ENCODE measurements at regions not wholly inside any gene's neighbourhood (a gene's known extent, or its start where the extent isn't known, plus 50 kb on each side); places are given as distances from the start of the nearest gene placed in this dataset.

GRCh38 chr11:87465716-87466115 lies 428.0 kb downstream of the TMEM135 start:
- H3K27me3 ChIP-seq (ENCODE audit: insufficient read depth, low read length), result peaks cover 18% of the 10 kb centered on the region
- intact Hi-C loops (cut with micrococcal nuclease), result no loop called here
- no peaks in the 10 kb centered on the region for H3K9me3 ChIP-seq (ENCODE audit: control insufficient read depth in 1 of 2, insufficient read depth in 1 of 2, low read depth in 1 of 2, low read length in 2 of 2)
- no peak overlapping the region for H3K9ac ChIP-seq (ENCODE audit: low read length)
- H3K27ac ChIP-seq (ENCODE audit: low read depth, low read length), result no peak overlapping the region
- H3K4me3 ChIP-seq (replicated peaks in 1 of 2; ENCODE audit: low read depth in 1 of 2, low read length in 2 of 2), result no peak overlapping the region
- no peaks in the 10 kb centered on the region for H3K36me3 ChIP-seq (ENCODE audit: control insufficient read depth in 1 of 2, insufficient read depth in 2 of 2, low read length in 2 of 2)
- no peak for DNase-seq (ENCODE audit: low read depth, low spot score)
- H4K20me1 ChIP-seq (ENCODE audit: insufficient read depth), result no peaks in the 10 kb centered on the region
- no peak for ATAC-seq
- POLR2A ChIA-PET, result no interaction called here
- TF ChIP-seq ZBTB33 (IDR thresholded peaks at IDR 0.05; ENCODE audit: extremely low read depth, insufficient replicate concordance, low read length), result no peak
- no peak for TF ChIP-seq TCF7L2 (IDR thresholded peaks at IDR 0.05; ENCODE audit: borderline replicate concordance, extremely low read depth, insufficient read depth, insufficient read length)
- TF ChIP-seq YY1 (IDR thresholded peaks at IDR 0.05; ENCODE audit: extremely low read depth, insufficient replicate concordance, low read depth, low read length), result no peak
- TF ChIP-seq, protein P1, sequence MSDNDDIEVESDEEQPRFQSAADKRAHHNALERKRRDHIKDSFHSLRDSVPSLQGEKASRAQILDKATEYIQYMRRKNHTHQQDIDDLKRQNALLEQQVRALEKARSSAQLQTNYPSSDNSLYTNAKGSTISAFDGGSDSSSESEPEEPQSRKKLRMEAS (IDR thresholded peaks at IDR 0.05), result no peak
- no peak for TF ChIP-seq EZH2phosphoT487 (IDR thresholded peaks at IDR 0.05; ENCODE audit: borderline replicate concordance)
- no peaks in the 10 kb centered on the region for H3K4me1 ChIP-seq (ENCODE audit: control insufficient read depth in 1 of 2, insufficient read depth in 2 of 2, low read length in 2 of 2)
- H2AFZ ChIP-seq (ENCODE audit: low read depth, low read length, poor library complexity, severe bottlenecking), result no peak overlapping the region
- H3K9me2 ChIP-seq (ENCODE audit: insufficient read depth), result no peaks in the 10 kb centered on the region
- CTCF ChIA-PET, result no interaction called here
- no peaks in the 10 kb centered on the region for H3K79me2 ChIP-seq (ENCODE audit: insufficient read depth, low read length)
- BruUV-seq (replicated peaks), result no TSS peak
- RAD21 ChIA-PET (ENCODE audit: low non-redundant PET in 1 of 2, low total read pairs in 2 of 2, uncharacterized antibody in 2 of 2, unreplicated experiment in 2 of 2), result no interaction called here
- no peak overlapping the region for H3K4me2 ChIP-seq (ENCODE audit: low read length)

DNA sequence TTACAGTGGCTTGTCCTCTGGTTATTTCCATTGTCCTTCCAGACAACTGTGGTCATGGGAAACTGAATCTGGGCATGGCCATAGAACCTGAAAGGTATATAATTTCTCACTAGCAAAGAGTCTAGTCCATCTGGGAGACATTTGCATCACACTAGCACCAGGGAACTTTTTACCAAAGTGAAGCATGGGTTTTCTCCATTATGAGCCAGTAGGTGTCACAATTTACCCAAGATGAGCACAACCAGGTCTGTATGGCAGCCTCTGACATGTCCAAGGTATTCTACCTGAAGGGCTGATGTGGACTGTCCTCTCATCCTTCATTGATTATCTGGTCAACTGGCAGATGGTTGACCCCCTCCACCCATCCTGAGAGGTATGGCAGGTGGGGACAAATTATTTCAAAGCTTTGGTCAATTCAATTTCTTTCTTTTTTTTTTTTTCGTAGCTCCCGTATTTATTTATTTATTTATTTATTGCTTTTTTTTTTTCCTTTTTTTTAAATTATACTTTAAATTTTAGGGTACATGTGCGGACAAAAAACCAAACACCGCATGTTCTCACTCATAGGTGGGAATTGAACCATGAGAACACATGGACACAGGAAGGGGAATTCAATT lies 425.9 kb downstream of the TMEM135 start:
- H3K4me3 ChIP-seq (replicated peaks in 1 of 2; ENCODE audit: low read depth in 1 of 2, low read length in 2 of 2), result no peak overlapping the region
- H3K9me2 ChIP-seq (ENCODE audit: insufficient read depth), result no peaks in the 10 kb centered on the region
- H3K9ac ChIP-seq (ENCODE audit: low read length), result no peak overlapping the region
- peaks cover 24% of the 10 kb centered on the region for H3K27me3 ChIP-seq (ENCODE audit: insufficient read depth, low read length)
- no peak overlapping the region for H3K27ac ChIP-seq (ENCODE audit: low read depth, low read length)
- no peak overlapping the region for H3K4me2 ChIP-seq (ENCODE audit: low read length)
- TF ChIP-seq ELF1 (IDR thresholded peaks at IDR 0.05; ENCODE audit: borderline replicate concordance, low read depth) (no peak), RAD21 (IDR thresholded peaks at IDR 0.05; ENCODE audit: low read depth) (peak; percentile 71), CTCF (IDR thresholded peaks at IDR 0.05 in 2 of 3, conservative IDR thresholded peaks at IDR 0.05 in 1 of 3; ENCODE audit: borderline replicate concordance in 1 of 3, insufficient read depth in 1 of 3, low read depth in 2 of 3, low read length in 2 of 3) (peak; percentile 27 to 65 (median 43); a peak in 5 of 6 replicates)
- H3K79me2 ChIP-seq (ENCODE audit: insufficient read depth, low read length), result no peaks in the 10 kb centered on the region
- no peaks in the 10 kb centered on the region for H3K4me1 ChIP-seq (ENCODE audit: control insufficient read depth in 1 of 2, insufficient read depth in 2 of 2, low read length in 2 of 2)
- peak; percentile 42 for DNase-seq (ENCODE audit: low read depth, low spot score)
- no peaks in the 10 kb centered on the region for H4K20me1 ChIP-seq (ENCODE audit: insufficient read depth)
- POLR2A ChIA-PET, result no interaction called here
- no peaks in the 10 kb centered on the region for H3K36me3 ChIP-seq (ENCODE audit: control insufficient read depth in 1 of 2, insufficient read depth in 2 of 2, low read length in 2 of 2)
- CTCF ChIA-PET, result interaction anchor here (0.9 kb wide), 2 partner anchors 42 to 259 kb away, joined by 3 read pairs; no protein-coding TSS in a partner anchor
- H2AFZ ChIP-seq (ENCODE audit: low read depth, low read length, poor library complexity, severe bottlenecking), result no peak overlapping the region
- peak; percentile 91 for ATAC-seq
- intact Hi-C loops (cut with micrococcal nuclease), result loop anchor here (2.0 kb wide), 2 partner anchors 1081 to 1423 kb away; no protein-coding TSS in a partner anchor
- RAD21 ChIA-PET (ENCODE audit: low non-redundant PET in 1 of 2, low total read pairs in 2 of 2, uncharacterized antibody in 2 of 2, unreplicated experiment in 2 of 2), result no interaction called here
- no TSS peak for BruUV-seq (replicated peaks)
- H3K9me3 ChIP-seq (ENCODE audit: control insufficient read depth in 1 of 2, insufficient read depth in 1 of 2, low read depth in 1 of 2, low read length in 2 of 2), result no peaks in the 10 kb centered on the region

All from HCT116 (cell line).